ENCODE measurements at regions not wholly inside any gene's neighbourhood (a gene's known extent, or its start where the extent isn't known, plus 50 kb on each side); places are given as distances from the start of the nearest gene placed in this dataset.

DNA sequence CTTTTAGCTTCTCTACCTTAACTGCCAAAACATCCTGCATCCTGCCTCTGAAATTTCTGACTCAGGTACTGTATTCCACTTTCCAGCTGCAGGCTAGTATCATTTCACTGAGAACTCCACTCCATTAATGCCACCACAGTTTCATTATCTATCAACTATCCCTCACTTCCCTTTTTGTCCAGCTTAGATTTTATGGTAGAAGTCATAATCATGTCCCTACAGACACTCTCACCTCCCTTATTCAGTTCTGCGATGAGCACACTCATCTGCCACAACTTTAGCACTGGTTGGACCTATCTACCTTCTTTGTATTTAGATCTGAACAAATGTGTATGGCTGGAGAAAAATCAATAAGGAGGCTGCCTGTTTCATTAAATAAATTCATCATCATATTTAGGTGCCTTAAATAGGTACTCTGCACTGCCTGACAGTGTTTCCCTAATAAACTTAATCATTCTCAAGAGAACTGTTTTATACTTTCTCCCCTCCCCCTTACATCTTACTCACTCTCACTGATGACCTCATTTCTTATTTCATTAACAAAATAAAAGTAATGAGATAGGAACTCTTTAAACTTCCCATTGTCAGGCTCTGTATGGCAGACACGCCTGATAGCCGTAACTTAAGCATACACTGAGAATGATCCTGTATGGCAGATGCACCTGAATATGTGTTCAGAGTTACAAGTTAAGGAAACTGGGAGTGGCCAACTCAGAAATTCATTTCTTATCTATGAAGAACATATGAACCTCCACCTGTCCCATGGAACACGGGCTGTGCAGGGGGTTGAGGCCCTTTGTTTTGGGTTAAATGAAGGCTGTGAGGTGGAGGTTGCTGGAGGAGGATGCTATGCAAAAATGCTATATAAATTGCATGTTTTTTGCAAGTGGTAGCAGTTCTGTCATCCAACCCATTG is 95.3 kb upstream of the MAN1A1 start:
- Histone ChIP-seq H3K4me3 (no peak overlapping the region), H3K4me1 (peaks cover 0 to 4% of the 10 kb centered on the region in 2 donors), H3K27ac (no peak overlapping the region)

DNA sequence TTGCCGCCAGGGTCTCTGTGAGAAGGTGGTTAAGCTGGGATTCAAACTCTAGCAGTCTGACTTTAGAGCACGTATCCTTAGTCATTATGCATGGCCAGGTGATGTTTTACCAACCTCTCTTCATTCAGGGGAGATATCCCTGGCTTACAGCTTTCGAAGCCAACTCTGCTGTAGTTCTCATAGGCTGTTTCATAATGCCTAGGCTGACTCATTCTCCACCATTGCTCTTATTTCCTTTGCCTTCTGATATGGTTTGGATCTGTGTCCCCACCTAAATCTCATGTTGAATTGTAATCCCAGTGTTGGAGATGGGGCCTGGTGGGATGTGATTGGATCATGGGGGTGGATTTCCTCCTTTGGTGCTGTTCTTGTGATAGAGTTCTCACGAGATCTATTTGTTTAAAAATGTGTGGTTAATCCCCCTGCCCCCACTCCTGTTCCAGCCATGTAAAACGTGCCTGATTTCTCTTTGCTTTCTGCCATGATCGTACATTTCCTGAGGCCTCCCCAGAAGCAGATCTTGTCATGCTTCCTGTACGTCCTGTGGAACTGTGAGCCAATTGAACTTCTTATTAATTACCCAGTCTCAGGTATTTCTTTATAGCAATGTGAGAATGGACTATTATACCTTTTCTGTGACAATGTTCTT is 94.6 kb upstream of the MAN1A1 start:
- Histone ChIP-seq H3K4me3 (no peak overlapping the region), H3K9me3 (no peaks in the 10 kb centered on the region), H3K4me1 (peaks cover 0 to 4% of the 10 kb centered on the region in 2 donors), H3K36me3 (no peaks in the 10 kb centered on the region), H3K27ac (no peak overlapping the region), H3K27me3 (no peaks in the 10 kb centered on the region)
- intact Hi-C loops (cut with DNase I; ENCODE audit: low total_unique reads): no loop called here
- no peak for TF ChIP-seq POLR2A (IDR thresholded peaks at IDR 0.05)
- TF ChIP-seq, protein P1, sequence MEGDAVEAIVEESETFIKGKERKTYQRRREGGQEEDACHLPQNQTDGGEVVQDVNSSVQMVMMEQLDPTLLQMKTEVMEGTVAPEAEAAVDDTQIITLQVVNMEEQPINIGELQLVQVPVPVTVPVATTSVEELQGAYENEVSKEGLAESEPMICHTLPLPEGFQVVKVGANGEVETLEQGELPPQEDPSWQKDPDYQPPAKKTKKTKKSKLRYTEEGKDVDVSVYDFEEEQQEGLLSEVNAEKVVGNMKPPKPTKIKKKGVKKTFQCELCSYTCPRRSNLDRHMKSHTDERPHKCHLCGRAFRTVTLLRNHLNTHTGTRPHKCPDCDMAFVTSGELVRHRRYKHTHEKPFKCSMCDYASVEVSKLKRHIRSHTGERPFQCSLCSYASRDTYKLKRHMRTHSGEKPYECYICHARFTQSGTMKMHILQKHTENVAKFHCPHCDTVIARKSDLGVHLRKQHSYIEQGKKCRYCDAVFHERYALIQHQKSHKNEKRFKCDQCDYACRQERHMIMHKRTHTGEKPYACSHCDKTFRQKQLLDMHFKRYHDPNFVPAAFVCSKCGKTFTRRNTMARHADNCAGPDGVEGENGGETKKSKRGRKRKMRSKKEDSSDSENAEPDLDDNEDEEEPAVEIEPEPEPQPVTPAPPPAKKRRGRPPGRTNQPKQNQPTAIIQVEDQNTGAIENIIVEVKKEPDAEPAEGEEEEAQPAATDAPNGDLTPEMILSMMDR (IDR thresholded peaks at IDR 0.05): no peak
- DNase-seq: no peak

More for the DNA sequence above, 95.3 kb upstream of the MAN1A1 start:
- Histone ChIP-seq H3K36me3 (no peaks in the 10 kb centered on the region), H3K9me3 (no peaks in the 10 kb centered on the region), H3K27me3 (no peaks in the 10 kb centered on the region)
- TF ChIP-seq POLR2A (IDR thresholded peaks at IDR 0.05): no peak
- TF ChIP-seq, protein P1 (IDR thresholded peaks at IDR 0.05): no peak
- no peak for DNase-seq
- intact Hi-C loops (cut with DNase I; ENCODE audit: low total_unique reads): no loop called here

DNA sequence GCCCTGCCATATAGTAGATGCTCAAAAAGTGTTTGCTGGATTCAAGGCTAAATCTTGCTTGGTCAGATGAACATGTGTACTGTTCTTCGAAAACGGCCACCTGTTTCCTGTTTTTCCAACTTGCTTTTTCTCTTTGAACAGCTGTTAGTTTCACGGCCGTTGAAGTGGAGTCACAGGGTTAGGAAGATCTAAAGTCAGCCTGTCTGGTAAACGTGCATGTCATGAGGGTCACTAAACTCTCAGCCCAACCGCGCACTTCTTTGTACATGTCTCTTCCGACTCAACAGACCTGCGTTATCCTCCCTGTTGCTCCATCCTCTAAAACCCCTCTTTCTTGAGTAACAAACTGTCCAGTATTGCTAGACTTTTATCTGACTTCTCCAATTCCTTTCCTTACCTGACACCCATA is 93.2 kb upstream of the MAN1A1 start:
- Histone ChIP-seq H3K36me3 (no peaks in the 10 kb centered on the region), H3K4me3 (no peak overlapping the region), H3K27me3 (no peaks in the 10 kb centered on the region), H3K27ac (no peak overlapping the region), H3K4me1 (peaks cover 0 to 4% of the 10 kb centered on the region in 2 donors), H3K9me3 (no peaks in the 10 kb centered on the region)
- no peak for TF ChIP-seq POLR2A (IDR thresholded peaks at IDR 0.05)
- TF ChIP-seq, protein P1 (IDR thresholded peaks at IDR 0.05): no peak
- DNase-seq: no peak
- intact Hi-C loops (cut with DNase I; ENCODE audit: low total_unique reads): no loop called here

DNA sequence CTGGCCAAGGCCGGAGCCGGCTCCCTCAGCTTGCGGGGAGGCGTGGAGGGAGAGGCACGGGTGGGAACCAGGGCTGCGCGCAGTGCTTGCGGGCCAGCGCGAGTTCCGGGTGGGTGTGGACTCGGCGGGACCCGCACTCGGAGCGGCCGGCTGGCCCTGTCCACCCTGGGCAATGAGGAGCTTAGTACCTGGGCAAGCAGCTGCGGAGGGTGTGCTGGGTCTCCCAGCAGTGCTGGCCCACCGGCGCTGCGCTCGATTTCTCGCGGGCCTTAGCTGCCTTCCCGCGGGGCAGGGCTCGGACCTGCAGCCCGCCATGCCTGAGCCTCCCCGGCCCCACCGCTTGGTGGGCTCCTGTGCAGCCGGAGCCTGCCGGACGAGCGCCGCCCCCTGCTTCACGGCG is 91.4 kb upstream of the MAN1A1 start:
- no peaks in the 10 kb centered on the region for H3K4me1 ChIP-seq
- intact Hi-C loops (cut with DNase I; ENCODE audit: low total_unique reads): no loop called here
- no peaks in the 10 kb centered on the region for H3K9me3 ChIP-seq
- H3K27me3 ChIP-seq: no peaks in the 10 kb centered on the region
- DNase-seq: no peak
- H3K27ac ChIP-seq: no peak overlapping the region
- no peak overlapping the region for H3K4me3 ChIP-seq
- H3K36me3 ChIP-seq: no peaks in the 10 kb centered on the region
- TF ChIP-seq, protein P1 (IDR thresholded peaks at IDR 0.05): no peak
- TF ChIP-seq POLR2A (IDR thresholded peaks at IDR 0.05): no peak

DNA sequence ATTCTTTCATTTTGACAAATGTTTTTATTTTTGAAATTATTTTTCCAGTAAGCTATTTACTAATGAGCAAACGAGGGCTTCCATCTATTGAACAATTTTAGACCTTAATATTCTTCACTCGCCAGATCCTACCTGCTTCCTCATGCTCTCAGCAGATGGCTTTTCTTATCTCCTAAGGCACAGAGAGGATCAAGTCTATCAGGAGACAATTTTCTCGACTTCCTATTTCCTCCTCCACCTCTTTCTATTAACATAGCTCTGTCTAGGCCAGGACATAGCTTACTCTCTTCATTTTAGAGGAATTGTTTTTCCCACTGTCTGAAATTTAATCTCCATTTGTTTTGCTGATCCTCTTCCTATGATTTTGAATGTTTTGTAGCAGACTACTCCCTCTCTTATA is 87.0 kb upstream of the MAN1A1 start:
- Histone ChIP-seq H3K4me3 (no peak overlapping the region), H3K4me1 (no peaks in the 10 kb centered on the region), H3K27me3 (no peaks in the 10 kb centered on the region), H3K9me3 (no peaks in the 10 kb centered on the region), H3K27ac (no peak overlapping the region), H3K36me3 (no peaks in the 10 kb centered on the region)
- TF ChIP-seq, protein P1 (IDR thresholded peaks at IDR 0.05): no peak
- no peak for TF ChIP-seq POLR2A (IDR thresholded peaks at IDR 0.05)
- DNase-seq: no peak
- intact Hi-C loops (cut with DNase I; ENCODE audit: low total_unique reads): no loop called here

Measured in uterus (tissue), 3 donors.